GM11168 (cell line): ENCODE measurements at regions not wholly inside any gene's neighbourhood (a gene's known extent, or its start where the extent isn't known, plus 50 kb on each side); places are given as distances from the start of the nearest gene placed in this dataset.

Experiments used
- in situ Hi-C: fragments of 300-500 bp; cut with MboI; formaldehyde crosslinking; loops from one replicate; pipeline ENCODE4 v1.12.0; 2022; ENCODE audit warnings: low sequenced_read_pairs; ENCODE audit not compliant: unreplicated experiment

DNA sequence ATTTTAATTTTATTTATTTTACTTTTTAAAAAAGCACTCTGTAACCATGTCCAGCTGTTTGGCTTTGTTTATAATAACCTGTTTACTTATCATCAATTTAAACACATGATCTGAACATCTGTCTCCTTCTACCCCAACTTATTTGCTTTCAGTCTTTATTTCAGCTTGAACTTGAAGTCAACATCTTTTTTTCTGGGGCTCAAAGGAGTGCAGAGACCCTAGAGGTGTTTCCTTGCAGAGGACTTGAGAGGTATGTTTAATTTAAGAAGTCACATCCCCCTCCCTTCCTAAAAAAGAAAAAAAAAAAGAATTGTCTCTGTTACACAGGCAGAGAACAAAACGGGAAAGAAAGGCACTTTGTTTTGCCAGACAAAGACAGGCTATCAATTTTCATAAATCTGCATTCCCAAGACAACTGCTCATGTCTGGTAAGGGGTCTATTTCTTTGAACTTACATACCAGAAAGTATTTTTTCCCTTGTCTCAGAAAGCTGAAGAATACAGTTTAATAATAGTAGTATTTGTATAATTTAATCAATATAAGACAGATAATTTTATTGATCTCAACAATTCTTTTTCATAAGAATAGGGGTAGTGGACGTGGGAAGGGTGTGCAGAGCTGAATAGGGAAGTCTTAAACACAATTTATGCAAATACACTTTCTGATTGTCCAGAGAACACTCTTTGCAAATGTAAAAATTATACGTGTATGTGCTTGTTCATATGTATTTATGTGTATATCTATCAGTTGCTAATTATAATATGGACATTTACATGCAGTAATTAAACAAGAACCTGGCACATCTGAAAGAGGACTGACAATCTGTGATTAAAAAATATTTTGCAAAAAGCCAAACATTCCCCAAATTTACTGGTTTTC is 109.7 kb upstream of the PDZRN3 start:
- in situ Hi-C loops: no loop called here

DNA sequence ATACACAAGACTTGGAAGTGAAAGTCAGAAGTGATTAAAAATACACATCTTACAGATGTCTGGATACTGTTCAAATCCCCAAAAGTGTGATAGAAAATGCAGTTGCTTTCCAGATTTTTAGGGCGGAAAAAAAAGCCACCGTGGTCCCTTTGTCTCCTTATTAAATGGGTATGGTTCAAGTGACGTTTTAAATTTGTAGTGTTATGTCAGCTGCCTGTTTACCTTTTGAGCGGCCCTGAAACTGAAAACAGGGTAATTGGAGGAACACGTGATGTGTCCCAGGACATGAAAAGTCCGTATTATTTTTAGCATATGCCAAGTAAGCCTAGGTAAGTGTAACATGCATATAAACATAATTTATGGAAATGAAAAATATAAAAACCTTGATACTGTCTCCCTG is 109.0 kb upstream of the PDZRN3 start:
- in situ Hi-C loops: no loop called here

DNA sequence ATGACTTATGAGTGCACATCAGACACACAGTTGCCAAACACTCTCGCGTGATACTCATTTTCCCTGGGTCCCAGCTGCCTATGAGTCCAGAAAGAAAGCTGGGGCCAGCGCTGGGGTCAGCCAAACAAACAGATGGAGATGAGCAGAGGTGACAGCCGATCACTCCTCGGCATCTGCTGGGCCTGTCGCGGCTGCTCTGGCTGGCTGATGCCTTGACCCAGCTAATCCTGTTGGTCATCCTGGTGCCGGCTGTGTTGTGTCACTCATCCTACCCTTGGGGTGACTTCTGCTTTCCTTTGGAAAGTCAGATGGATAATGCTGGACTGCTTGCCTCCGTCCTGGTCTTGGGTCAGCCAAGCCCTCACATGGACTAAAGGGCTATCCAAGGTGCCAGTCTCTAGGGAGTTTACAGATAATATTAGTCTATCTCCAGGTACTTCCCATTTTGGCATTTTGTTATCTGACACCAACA is 105.3 kb upstream of the PDZRN3 start:
- in situ Hi-C loops: no loop called here

DNA sequence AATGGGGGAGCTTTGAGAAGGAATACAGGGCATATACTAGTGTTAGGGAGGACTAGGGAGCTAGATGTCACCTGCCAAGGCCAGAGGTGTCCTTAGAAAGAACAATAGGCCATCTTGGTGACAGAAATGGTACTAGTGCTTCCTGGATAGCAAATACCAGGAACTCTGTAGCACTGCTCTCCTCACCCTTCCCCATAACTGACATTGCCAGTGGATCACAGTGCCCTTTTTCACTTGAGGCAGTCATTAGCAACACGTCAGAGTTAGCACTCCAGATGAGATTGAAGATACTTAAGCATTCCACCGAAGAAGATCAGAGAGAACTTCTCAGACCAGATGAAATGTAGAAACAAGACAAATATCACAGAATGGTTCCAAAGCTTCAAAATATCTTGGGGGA is 103.1 kb upstream of the PDZRN3 start:
- in situ Hi-C loops: no loop called here

DNA sequence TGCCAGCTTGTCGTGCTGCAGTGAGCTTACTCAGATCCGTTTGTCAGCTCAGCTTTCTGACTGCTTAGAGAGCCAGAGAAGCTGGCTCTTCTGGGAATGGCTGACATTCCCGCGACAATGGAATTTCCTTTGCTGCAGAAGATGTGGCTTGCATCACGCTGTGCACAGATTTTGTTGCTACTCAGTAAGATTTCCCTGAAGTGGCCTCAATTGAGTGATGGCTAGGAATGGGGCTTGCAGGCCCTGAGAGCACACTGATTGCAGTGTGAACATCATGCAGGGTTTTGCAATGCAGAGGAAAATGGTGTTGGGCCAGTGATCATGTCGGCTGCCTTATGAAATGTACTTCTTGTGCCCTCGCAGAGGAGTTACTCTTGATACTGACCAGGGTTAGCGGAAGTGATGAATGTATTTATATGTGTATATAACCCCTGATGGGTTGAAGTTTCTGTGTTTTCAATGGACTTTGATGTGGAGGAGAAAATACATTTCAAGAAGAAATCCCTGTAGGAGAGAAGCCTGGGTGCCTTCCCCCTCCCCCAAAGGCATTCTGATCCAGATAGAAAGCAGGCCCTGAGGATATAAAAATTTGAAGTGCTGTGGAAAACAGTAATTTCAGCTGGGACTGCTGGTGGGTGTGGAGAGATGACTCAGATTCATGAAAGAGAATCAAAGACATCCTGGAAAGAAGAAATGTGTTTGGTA is 102.5 kb upstream of the PDZRN3 start:
- in situ Hi-C loops: no loop called here

DNA sequence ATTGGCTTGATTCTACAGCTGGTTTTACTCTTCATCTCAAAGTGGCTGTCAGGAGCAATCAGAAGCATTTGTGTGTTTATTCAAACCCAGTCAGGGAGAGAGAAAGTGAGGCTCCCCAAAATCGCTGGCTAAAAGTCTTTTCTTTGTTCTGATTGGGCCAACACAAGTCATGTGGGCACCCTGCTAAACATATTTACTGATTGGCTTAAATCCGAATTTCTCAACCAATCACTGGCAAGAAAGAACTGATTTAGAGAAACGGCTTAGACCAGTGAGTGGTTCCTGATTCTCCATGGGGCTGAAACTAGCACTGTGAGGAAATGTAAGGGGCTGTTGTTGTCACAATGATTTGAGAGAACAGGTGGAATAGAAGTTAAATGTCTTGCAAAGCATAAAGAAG is 98.9 kb upstream of the PDZRN3 start:
- in situ Hi-C loops: no loop called here

DNA sequence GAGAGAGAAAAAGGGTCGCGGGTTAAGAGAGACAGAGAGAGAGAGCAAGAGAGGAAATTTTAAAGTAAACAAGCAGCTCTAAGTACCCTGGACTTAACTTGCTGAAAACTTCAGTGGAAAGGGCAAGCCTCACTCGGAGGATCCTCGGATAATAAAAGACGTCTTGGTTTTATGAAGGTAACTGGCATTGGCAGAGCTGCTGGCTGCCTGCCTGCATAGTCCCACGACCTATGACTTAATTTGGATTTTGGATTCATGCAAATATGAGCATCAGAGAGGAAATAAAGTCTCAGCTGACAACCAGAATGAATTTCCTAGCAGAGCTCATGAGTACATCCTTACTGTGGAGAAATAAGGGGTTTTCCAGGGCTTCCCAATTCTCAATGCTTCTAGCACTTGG is 95.1 kb upstream of the PDZRN3 start:
- in situ Hi-C loops: no loop called here

DNA sequence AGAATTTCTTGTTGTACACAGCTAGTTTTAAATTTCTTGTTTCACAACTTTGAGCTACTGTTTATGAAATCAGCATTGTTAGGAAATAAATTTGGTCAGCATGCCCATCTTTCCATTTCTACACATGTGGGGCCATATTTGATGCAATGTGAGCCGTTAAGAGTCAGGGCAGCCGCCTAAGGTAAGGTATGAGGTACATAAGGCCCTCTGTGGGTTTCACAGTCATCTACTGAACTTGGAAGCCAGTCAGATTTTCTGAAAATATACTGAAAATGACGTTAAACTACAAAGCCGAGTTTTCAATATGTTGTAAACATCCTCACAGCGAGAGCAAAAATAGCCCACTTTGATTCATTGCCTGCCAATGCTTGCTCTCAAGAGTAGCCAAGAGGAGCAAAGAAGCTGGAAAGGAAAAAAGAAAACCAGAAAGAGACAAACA is 94.7 kb upstream of the PDZRN3 start:
- in situ Hi-C loops: no loop called here

DNA sequence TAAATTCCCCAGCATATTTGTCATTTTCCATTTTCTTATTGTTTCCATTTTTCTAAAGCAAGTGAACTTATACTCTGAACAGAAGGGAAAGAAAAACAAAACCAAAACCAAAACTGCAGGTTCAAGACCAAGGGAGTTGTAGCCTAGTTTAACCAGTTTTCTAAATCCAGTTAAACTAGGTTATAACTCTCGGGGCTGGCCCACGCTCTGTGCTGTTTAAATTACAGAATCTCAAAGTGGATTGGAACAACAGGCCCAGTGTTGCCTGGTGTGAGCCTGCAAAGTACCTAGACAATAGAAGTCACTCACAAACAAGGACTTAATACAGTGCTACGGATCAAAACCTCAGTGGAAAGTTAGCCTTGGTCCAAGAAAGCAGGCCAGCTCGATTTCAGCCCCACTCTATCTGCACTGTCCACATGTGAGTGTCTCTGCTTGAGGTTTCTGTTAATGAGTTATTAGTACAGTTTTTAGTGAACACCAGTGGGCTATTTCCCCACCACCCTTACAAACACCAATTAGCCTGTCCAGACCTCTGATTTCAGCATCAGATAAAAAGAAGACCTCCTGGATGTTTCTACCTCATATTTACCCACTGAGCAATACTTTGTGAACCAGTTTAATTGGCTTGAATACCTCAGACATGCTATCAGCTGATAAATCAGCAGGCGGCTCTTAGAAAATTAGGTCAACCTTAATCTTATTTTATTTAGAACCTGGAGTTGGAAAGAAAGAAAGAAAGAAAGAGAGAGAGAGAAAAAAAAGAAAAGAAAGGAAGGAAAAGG is 93.8 kb upstream of the PDZRN3 start:
- in situ Hi-C loops: no loop called here

DNA sequence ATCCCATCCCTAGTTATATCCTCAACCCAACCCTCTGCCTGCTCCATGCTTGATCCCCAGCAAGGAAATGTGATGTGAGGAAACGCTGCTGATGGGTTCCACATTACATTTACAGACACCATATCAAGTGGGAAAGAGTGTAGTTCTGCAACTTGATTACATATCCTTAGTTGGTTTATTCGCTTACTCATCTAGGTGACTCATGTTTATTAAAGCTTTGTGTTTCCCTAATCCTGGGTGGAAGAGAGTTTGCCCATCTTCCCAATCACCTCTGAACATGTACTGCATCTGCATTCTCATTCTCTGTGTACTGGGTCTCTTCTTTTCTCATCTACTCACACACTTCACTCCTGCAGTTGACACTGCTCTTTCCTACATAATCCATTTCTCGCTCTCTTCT is 91.7 kb upstream of the PDZRN3 start:
- in situ Hi-C loops: no loop called here

DNA sequence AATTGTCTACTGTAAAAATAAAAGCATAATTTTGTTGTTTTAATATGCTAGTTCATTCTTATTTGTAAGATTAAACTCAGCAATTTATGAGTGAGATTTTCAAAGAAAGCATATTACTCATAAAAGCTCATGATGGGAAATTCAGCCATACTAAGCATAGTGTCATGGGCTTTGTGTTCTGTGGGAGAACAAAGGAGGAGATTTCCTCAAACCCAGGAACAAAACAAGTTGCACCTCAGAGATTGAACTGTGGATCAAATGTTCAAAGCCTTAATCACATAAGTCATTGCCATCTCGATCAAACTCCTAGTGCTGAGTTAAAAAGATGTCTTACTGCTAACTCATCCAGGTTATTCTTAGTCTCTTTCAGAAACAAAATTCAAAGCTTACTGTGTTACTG is 85.6 kb upstream of the PDZRN3 start:
- in situ Hi-C loops: no loop called here

DNA sequence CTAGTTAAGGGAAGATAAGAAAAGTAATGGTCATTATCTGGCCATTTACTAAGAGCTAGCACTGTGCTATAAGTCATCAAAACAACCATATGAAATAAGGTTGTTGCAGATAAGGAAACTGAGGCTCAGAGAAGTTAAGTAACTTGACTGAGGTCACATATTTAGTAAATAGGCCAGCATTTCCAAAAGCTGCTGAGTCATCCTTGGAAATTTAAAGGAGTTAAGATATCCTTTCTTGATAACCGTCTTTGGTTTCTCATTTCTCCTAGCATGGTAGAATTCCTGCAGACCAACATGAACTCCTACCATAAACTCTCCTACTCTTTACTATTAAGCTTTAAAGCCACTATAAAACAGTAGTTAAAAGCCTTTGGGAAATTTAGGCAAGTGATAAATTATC is 85.0 kb upstream of the PDZRN3 start:
- in situ Hi-C loops: no loop called here

DNA sequence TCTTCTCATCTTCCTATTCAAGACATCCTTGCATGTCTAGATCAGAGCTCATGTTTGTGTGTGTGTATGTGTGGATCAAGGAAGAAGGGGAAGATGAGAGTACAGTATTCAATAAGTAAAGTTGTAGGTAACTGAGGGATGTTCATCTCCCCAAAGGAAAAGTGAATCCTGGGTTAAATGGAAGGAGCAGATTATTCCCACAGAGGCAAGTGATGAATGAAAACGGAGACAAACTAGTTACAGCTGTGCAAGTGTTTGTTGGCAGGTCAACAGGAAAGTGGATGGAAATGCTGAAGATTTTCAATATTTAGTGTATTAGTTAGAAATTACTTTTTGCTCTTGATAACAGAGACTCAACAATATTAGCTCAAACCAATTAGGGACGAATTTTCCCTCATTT is 84.2 kb upstream of the PDZRN3 start:
- in situ Hi-C loops: no loop called here

DNA sequence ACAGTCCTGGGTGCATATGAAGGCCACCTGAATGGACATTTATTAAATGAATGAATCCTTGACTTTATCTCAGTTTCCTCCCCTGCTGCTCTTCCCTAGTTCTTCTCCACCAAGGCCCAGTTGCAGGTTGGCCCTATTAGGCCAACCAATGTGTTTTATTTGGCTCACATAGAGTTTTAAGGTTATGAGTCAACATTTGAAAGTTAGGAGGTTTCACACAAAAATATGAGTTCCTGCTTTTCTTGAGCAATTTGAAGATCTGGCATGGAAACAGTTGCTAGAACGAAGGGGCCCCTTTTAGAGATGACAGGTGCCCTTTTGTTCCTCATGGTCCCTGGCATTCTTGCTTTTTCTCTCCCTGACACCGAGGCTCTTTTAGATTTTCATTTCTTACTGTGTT is 83.0 kb upstream of the PDZRN3 start:
- in situ Hi-C loops: no loop called here

DNA sequence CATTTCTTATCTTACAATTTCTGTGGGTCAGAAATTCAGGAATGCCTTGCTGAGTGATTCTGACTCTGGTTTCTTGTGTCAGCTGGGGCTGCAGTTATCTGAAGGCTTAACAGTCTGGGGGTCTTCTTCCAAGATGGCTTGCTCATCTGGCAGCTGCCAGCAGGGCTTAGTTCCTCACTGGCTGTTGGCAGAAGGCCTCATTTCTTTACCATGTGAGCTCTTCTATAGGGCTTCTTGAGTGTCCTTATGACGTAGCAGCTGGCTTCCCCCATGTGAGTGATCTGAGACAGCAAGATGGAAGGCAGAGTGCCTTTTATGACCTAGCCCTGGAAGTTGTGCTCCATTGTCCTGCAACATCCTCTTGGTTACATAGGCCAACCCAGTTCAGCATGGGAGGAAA is 82.0 kb upstream of the PDZRN3 start:
- in situ Hi-C loops: no loop called here

DNA sequence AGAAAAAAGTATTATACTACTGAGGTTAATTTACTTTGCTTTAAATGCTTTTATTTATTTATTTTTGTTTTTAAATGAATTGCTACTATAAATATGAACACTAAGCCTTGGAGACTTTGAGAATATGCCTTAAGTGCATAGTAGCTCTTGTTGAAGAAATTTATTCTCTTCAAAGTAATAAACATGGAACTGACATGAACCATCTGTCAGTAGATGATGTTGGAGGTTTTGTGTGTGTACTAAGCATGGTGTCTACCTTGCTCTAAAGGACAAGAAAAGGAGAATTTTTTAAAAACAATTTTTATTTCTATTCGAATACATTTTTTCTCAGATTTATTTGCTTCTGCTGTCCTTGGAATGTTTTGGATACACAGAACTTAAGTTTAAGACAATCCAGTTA is 81.1 kb upstream of the PDZRN3 start:
- in situ Hi-C loops: no loop called here

DNA sequence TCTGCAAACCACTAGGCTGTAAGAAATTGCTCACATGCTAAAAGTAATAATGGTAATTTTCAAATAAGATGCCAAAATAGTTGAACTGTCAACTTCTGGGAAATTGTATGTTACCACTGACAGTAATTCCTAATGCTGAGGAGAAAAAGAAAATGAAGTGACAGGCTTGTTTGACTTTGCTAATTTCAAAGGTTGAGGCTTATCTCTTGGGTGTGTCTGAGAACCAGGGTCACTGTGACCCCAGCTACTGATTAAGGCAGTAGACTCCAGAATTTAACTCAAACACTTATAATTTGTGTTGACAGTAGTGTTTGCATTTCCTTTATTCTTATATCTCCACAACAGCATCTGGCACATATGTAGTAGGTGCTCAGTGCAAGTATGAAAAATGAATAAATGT is 74.6 kb upstream of the PDZRN3 start:
- in situ Hi-C loops: no loop called here

DNA sequence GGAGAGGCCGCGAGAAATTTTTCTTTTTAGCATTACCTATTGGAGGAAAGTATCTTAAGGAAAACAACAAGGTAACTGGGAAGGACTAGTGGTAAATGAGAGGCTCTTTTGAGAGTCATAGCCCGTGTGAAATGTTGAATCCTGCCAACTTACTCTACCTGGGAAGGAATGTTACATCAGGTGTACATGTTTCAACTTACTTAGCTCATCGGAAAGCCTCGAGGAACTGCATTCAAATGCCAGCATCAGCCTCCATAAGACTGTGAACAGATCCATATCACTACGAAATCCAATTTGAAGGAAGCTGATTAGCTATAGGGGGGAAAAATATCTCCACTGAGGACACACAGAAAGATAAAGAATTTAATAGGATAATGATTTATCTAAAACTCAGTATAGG is 72.3 kb upstream of the PDZRN3 start:
- in situ Hi-C loops: no loop called here

DNA sequence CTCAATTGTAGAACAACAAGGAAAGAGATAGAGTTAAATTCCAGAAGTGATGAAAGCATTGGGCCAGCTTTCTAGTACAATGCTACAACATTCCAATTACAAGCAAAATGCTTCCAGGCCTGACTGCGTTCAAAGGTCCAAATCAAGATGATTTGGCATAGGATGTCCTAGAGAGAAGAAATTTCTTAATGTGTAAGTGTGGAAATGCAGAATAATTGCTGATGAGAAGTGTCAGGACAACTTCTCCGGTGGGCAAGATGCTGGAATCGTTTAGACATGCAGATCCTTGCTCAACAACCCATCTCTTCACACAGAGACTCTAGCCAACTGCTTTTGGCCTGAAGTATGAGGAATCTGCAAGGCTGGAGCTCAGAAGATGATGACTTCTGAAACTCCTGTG is 71.1 kb upstream of the PDZRN3 start:
- in situ Hi-C loops: no loop called here

DNA sequence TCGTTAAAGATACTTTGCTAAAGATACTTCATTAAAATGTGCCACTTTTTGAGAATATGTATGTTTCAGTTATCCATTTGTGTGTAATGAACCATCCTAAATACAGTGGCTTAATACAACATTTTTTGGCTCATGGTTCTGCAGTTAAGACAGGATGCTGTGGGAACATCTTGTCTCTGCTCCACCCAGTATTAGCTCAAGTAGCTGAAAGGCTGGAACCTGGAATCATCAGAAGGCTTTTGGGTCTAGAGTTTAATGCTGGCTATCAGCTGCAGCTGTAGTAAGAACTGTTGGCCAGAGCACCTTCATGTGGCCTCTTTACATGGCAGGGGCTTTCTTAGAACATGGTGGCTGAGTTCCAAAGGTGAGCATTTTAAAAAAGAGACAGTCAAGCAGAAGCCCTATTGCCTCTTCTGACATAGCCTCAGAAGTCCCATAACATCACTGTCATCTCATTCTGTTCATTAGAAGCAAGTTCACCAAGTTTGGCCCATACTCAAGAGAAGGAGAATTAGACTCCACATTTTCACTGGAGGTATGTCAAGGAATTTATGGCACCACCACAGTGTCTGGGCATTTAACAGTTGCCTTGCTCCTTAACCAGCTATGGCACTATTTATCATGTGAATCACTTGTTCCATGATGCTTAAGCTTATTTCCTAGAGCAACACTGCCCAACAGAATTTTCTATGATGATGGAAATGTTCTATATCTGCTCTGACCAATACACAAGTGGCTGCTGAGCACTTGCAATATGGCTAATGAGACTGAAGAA is 70.4 kb upstream of the PDZRN3 start:
- in situ Hi-C loops: no loop called here
